HG03457 (cell line): ENCODE measurements at regions not wholly inside any gene's neighbourhood (a gene's known extent, or its start where the extent isn't known, plus 50 kb on each side); places are given as distances from the start of the nearest gene placed in this dataset.

ENCODE experiments used
- ATAC-seq: cut with Tn5 transposase; IDR thresholded peaks from one replicate; pipeline ENCODE4 v1.9.1; 2021; ENCODE audit warnings: moderate number of reproducible peaks; ENCODE audit not compliant: unreplicated experiment

DNA sequence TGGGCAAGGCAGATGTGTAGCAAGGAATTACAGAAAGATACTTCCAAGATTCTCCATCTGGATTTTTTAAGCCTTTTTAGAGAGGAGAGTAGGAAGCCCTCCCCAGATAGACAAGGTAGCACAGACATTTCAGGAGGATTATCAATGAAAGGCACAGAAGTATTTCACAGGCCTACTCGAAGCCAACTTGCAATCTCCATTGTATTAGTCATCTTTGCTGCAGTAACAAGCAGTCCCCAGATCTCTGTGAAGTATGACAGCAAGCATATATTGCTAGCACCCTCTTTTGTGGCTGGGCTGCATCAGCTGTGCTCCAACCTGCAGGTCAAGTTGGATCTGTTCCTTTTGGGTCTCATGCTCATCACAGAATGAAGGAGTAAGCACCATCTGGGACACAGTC is 101.6 kb downstream of the MAF start:
- ATAC-seq, result no peak

DNA sequence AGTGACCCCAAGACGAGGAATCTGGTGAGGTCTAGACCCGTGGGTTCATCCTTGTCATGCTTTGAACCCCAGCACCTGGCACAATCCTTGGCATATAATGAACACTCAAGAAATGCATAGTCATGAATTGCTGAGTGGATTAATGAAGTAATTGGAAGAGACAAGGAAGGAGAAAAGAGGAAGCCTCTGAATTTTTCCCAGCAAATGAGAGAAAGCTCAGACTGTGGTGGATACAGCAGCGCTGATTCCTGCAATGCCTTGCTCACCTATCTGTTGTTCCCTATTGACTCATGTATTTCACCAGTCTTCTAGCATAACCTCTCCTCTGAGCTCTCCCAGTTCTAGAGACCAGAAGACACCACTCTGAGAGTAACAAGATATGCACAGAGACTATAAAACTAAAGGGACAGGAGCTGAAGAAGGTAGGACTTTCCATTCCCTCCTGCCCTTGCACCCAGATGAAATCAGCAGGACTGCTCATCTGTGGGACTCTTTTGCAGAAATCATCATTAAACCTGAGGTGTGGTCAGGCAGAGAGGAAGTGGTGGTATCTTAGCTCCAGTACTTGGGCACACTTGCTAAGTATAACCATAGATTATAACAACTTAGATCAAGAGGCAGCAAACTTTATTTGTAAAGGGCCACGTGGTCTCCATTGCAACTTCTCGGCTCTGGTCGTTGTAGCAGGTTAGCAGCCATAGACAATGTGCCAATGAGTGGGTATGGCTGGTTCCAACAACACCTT is 102.8 kb downstream of the MAF start:
- no peak for ATAC-seq

DNA sequence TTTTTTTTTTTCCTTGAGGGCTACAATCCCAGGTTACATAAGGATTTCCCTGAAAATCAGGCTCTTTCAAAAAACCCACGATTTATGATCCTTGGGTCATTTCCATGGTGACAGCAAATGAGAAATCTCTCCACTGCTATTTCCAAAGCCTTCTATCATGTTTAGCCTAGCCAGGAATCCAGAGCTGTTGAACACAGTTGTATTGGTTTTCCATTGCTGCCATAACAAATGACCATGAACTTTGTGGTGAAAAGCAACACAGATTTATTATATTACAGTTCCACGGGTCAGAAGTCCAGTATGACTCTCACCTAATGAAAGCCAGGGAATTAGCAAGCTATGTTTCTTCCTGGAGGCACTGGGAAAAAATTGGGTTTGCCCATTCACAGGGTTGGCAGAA is 106.6 kb downstream of the MAF start:
- no peak for ATAC-seq

DNA sequence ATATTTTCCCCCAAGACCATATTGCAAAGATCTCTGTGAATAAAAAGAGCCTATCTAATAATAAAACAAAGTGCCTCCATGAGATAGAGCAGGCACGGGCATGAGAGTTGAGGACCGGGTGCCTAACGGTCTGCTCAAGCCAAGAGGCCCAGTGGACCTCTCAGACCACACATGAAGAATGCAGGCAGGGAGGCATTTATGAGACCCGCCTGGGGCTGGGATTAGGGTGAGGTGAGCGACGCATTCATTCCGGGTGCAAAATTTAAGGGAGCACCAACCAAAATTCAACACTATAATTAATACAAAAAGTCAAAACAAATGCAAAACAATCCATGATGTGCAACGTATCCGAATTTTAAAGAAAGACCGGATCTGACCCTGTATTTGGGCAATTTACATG is 108.5 kb downstream of the MAF start:
- no peak for ATAC-seq

DNA sequence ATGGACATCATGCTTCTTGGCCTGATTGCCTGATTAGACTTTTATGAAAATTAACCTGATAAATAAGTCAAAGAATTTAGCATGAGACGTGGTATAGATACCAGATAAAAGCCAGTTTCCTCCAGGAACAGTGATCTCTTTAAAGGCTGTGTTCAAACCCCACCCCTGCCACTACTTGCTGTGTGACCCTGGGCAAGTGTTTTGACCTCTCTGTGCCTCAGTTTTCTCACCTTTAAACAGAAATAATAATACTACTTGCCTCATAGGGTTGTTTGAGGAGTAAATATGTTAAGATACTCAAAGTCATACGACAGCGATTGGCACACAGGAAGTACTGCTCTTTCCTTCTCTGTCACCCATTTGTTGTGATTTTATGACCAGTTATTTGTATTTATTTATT is 115.5 kb downstream of the MAF start:
- ATAC-seq, result no peak

DNA sequence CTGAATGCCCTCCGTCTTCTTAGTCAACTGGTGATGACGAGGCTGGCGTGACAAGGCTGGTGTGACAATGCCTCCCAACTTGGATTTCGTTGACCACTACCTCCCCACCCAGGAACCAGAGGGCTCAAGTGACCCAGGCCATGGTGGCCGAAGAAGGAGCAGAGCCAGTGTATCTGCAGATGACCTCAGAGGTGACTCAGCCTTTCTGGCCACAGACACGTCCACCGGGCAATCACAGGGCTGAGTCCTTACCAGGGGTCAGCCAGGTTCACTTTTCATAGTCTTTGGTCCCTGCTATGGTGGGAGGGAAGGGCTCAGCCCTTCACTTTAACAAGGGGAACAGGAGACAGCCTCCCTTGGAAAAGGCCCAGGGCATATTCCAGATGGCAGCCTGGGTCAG is 116.3 kb downstream of the MAF start:
- no peak for ATAC-seq

DNA sequence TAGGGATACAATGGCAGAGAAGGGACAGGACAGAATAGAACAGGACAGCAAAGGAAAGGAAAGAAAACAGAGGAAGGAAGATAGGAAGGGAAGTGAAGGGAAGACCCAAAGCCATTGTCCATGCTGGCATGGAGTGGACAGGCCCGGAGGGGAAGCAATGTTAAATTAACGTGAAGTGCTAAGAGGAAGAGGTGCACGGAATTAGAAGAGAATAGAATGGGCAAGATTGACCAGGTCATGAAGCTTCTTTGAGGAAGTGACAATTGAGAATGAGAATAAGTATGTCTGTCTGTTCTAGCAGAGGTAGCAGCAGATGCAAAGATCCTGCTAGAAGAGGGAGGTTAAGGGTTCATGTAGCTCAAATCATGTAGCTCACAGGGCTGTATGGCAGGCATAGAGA is 117.2 kb downstream of the MAF start:
- no peak for ATAC-seq

DNA sequence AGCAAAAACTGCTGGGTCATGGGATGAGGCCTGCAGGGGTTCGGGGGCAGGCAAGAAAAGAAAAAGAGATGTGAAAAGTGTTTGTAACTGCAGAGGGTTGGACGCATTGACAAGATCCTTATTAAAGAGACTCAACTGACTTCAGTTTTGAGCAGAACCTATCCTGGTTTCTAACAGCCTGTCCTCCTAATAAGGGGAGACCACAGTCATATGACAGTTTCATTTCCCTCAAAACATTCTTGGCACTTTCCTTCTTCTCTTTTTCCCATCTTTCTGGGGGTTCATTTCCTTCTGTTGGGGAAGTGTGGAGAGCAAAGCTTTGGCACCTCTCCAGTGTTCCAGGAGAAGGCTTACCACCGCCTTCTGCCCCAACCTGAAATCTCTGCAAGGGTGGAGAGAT is 118.5 kb downstream of the MAF start:
- ATAC-seq, result no peak

DNA sequence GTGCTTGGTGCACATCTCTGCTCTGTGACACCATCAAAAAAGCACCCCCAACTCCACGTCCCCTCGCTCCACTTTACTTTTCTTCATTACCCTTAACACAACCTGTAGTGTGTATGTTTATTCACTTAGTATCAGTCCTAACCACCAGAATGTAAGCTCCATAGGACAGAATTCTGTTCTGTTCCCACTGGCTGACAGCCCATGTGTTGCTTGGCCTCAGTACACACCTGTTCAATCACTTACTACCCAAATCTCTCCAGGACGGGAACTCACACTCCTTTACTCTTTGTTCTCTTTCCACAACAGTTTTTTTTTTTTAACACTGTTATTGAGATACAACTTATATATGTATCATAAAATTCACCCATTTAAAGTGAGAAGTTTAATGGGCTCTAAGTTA is 119.6 kb downstream of the MAF start:
- no peak for ATAC-seq

DNA sequence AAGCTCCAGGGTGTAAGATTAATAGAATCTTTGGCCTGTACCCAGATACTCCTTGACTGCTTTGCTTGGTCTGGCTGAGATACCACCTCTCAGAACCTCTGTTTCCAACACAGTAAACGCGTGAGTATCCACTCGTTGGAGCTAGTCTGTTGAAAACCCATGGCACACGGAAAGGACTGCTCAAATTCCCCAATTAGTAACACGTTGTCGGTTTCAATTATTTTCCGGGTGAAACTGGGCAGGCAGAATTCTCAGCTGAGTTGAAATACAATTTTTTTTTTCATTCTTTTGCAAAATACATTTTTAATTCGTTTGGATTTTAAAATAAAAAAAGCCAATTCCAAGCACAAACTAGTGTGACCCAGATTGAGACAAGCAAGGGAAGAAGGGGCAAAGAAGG is 120.5 kb downstream of the MAF start:
- no peak for ATAC-seq

DNA sequence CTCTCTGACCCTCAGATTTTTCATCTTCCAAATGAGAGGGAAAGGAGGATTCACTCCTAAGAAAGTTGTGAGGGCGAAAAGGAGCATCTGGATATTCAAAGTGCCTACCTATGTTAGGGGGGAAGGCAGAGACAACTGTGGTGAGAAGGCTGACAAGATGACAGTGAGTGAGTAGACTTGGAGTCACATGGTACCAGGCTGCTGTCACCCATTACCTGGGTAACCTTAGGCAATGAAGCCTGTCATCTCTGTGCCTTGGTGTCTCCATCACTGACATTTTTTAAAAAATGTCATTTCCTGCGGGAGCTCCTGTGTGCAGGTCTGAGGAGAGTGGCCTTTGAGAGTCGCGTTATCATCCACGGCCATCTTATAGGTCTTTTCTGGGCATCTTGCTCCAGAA is 124.0 kb downstream of the MAF start:
- no peak for ATAC-seq

DNA sequence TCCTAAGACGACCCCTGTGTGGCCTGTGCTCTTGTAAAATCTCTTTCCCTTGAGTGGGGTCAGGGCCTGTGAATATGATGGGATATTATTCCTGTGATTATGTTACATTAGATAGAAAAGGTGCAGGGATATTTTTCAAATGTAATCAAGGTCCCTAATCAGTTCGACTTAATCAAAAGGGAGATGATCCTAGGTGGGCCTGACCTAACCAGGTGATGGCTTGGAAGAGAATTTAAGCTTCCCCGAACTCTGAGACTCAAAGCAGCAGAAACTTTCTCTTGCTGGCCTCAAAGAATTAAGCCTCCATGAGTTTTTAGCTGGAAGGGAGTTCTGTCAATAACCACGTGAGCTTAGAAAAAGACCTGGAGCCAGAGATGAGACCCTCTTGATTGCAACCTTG is 124.7 kb downstream of the MAF start:
- ATAC-seq, result no peak

DNA sequence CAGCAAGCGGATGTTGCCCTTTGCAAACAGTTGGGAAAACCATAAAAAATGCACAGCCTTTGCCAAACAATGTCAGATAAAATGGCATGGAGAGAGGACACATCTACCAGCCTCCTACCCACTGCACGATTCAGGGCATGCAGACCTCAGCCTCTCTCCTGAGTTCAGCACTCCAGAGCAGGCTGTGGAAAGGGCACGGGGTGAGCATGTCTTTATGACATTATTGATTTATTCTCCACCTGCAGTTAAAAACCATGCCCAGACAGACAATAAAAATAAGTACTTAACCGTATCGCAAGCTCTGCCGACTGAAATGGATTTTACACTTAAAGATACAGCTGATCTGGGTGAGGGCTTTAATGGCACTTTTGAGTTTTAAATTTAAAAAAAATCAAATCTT is 127.1 kb downstream of the MAF start:
- no peak for ATAC-seq

DNA sequence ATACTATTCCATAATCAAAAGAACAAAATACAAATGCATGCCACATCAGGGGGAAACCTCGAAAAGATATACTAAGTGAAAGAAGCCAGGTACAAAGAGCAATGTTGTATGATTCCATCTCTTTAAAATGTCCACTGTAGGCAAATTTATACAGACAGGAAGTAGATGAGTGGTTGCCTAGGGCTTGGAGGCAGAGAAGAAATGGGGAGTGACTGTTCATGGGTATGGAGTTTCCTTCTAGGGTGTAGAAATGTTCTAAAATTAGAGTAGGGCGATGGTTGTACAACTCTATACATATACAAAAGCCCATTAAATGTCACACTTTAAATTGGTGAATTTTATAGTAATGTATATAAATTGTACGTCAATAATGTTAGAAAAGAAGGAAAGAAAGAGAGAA is 128.1 kb downstream of the MAF start:
- no peak for ATAC-seq

DNA sequence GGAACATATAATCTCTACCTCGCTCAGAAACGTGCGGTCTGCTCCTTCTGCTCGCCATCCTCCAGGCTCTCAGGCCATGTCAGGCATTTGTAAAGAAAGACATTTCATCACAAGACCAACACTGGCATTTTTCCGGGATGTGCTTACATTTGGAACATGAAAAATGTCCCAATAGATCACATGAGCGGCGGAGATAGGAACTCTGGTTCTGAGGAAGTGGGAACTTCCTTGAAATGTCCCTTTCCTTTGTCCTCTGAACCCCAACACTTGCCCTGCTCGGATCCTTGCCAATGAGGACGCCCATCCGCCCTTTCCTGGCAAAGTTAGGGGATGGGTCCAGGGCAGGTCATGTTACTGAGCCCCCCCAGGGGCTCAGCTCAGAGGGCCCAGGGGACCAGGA is 130.5 kb downstream of the MAF start:
- no peak for ATAC-seq

DNA sequence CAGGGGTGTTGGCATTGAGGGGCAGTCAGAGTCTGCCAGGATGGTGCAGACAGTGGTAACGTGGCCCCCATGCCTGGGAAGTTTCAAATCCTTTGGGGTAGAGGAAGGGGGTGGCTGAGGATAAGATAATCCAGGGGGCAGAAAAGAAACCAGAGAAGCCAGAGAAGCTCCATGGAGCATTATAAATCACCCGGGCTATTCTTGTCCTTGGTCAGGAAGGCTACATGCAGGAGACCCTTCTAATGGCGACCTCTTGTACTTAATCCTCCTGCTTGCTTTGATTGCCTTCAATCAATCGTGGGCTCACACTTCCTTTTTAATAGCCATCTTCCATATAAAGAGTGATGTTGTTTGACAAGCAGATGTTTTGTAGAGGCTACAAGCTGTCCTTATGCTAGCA is 131.9 kb downstream of the MAF start:
- no peak for ATAC-seq

DNA sequence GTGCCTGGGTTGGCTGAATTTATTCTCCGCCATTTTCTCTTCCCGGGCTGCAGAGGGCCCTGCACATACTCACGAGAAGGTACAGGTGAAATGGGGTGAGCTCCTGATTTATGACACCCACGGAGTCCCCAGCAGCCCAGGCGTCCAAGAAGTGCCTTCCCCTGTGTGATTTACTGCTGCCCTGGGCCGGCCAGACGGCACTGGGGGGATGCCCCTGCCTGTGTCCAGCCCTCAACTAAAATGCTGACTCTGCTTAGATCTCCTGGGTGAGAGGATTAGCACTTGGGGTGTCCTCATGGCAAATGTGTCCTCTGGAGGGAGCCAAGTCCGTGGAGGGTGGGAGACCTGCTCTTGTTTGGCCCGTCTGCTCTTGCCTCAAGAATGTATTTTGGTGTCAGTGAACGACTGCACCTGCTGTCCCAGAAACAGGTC is 132.4 kb downstream of the MAF start:
- ATAC-seq, result no peak

DNA sequence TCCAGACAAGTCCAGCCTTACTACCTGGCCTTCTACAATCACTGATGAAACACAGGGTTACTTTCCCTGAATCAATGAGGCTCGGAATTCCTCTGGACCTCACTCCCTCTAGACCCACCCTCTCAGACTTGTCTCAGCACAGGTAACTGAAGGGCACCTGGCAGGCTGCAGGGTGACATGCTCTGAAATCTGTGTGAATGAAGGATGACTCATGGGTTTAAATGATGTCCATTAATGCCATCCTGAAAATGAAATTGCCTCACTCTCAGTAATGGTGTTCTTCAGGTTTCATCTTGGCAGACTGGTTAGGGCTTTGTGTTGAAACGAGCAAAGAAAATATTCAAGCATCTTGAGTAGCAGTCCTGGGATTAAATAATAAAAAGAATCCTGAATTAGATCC is 134.4 kb downstream of the MAF start:
- ATAC-seq, result no peak

DNA sequence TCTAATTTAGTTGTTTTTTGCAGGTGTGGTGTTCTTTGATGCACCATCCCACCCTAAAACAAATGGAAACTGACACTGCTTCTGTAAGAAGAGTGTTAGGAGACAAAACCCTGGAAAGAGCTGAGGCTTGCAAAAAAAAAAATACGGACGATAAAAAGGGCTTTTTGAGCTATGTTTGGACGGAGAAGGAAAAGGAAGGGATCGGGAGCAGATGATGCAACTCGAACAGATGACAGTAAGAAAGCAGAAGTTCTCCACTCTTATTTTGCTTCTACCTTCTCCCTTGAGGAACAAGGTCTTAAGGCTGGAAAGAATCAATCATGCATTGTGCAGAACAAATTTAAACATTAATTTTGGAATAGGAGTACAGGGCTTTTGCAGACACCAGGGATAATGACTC is 136.7 kb downstream of the MAF start:
- ATAC-seq, result no peak

DNA sequence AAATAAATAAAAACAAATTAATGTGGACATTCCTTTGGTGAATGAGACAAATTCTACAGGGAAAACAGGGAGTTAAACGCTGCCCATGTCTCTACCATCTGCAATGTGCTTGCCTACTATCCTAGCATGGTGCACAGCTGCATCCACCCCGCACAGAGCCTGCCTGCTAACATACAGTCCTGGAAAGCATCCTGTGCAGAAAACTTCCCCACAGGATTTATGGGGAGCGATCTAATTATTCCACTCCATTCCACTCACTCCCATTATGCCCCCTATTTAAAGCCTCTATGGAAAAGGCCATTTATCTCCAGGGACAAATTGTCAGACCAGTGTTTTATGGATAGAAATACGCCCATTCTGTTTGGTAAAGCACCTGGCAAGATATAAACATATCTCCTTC is 144.5 kb downstream of the MAF start:
- ATAC-seq, result no peak

DNA sequence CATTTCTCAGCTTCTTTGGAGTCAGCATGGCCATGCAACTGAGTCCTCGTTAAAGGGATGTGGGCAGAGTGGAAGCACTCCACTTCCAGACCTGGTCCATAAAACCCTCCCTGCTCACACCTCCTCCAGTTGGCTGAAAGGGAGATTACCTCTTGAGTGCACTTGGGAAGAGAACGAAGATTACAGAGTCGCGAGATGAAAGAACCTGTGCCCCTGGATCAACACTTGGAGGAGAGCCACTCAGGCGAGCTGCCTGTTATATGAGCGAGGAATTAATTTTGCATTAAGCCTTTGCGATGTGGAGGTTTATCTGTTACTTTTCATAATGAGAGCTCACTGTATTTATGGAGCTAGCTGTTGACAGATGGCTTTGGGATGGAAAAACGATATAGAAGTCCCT is 147.9 kb downstream of the MAF start:
- no peak for ATAC-seq

DNA sequence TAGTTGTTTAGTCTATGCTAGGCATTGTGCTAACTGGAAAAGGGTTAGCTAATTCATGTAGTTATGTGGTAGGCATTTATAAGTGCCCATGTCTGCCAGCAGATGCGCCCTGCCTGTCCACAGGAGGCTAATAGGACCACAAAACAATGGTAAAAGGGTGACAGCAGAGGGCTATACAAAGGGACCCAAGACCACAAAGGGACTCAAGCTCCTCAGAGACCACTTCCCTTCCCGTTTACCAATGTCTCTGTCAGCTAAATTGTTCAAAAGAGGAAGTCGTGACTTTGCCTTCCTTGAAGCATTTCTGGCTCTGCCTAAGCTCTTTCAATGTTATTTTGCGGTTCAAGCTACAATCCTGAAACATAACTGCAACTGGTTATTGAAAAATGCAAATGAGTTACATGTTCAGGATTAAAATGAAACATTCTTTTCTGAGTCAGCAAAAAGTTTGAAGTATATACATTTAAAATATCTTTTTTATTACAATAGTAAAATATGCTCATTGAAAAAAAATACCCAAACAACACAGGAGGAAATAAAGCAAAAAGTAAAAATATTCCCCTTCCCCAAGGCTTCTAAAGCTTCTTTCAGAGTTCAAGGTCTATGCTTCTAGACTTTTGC is 149.2 kb downstream of the MAF start:
- no peak for ATAC-seq

DNA sequence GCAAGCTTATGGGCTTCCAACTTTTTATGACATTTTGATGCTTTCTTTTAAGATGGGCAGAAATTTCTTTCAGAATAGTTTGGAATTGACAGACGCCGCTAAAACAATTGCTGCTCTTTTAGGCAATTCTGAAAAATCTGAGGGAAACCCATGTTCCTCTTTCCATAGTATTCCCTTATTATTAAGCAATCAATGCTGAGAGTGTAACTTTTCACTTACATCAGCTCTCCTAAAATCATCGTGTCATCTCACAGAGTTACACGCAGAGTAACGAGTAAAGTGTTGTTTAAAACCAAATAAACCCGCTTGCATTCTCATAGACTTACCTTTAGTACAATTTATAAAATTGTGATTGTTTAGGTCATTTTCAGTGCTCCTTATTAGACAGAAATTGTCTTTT is 150.6 kb downstream of the MAF start:
- no peak for ATAC-seq
